HepG2 (cell line): ENCODE measurements at regions not wholly inside any gene's neighbourhood (a gene's known extent, or its start where the extent isn't known, plus 50 kb on each side); places are given as distances from the start of the nearest gene placed in this dataset.

ENCODE experiments used
- ATAC-seq: fragments of 200-7000 bp; cut with Tn5 transposase; 3 replicates; pipeline ENCODE4 v1.9.1; 2020; ENCODE audit warnings: mild to moderate bottlenecking, moderate library complexity
- BruUV-seq: library from RNA; stranded (reverse); fragments of 400-500 nt; replicated peaks from 2 replicates; lab custom pipeline; 2021; lab: Mats Ljungman, UMichigan
- CTCF ChIA-PET: fragments of 300-600 bp; formaldehyde crosslinking; extraction: SDS; loops from one replicate; lab custom pipeline; 2021; ENCODE audit warnings: low total read pairs, inconsistent platforms, low intra/inter-chr PET ratio; lab: Yijun Ruan, JAX
- POLR2A ChIA-PET: fragments of 350-600 bp; sonication (Branson Sonifier 250); formaldehyde crosslinking; loops from one replicate; lab custom pipeline; 2020; ENCODE audit warnings: antibody characterized with exemption, inconsistent platforms; lab: Yijun Ruan, JAX
- DNase-seq: peaks from one replicate; pipeline ENCODE4 v3.0.0-alpha.2; 2015; ENCODE audit warnings: low spot score
- FAIRE-seq: peaks from 3 replicates; lab custom pipeline; 2011; peaks lifted over from hg19 to GRCh38; lab: Jason Lieb, UNC
- H2AFZ ChIP-seq: one replicate; pipeline ENCODE4 v1.6.1; 2011; ENCODE audit warnings: low read length, inconsistent platforms
- H3K27ac ChIP-seq: fragments of 300-600 bp; 3 replicates; pipeline ENCODE4 v1.8.0; 2011; ENCODE audit warnings: mixed run types, mild to moderate bottlenecking, mixed read lengths, low read length, inconsistent platforms; ENCODE audit not compliant: insufficient read depth; ENCODE audit errors: extremely low read length
- H3K27me3 ChIP-seq, 2 experiments: fragments of 200-600 bp in 1 of 2; 2 replicates in 1 of 2; 3 replicates in 1 of 2; pipeline versions ENCODE4 v1.6.0 to v1.8.0; 2011; ENCODE audit warnings: low read length in 2 of 2, mild to moderate bottlenecking in 2 of 2, moderate library complexity in 2 of 2, inconsistent platforms in 1 of 2; ENCODE audit not compliant: insufficient read depth in 2 of 2, control insufficient read depth in 1 of 2
- H3K36me3 ChIP-seq, 2 experiments: fragments of 200-600 bp in 1 of 2; replicated peaks in 1 of 2; 2 replicates in 1 of 2; 3 replicates in 1 of 2; pipeline versions ENCODE4 v1.5.1 to v1.8.0; 2011; ENCODE audit warnings: low read length in 2 of 2, inconsistent platforms in 1 of 2; ENCODE audit not compliant: insufficient read depth in 2 of 2, control insufficient read depth in 1 of 2
- H3K4me1 ChIP-seq: 2 replicates; pipeline ENCODE4 v1.5.1; 2012; ENCODE audit warnings: low read length, inconsistent platforms; ENCODE audit not compliant: insufficient read depth
- H3K4me2 ChIP-seq: 2 replicates; pipeline ENCODE4 v1.6.0; 2011; ENCODE audit warnings: low read depth, low read length, inconsistent platforms
- H3K4me3 ChIP-seq, 3 experiments: fragments of 200-600 bp in 1 of 3; sonication (generic), shearing (Covaris generic) in 1 of 3; replicated peaks in 1 of 3; 2 replicates each; pipeline ENCODE4 v1.5.1; 2011 to 2016; ENCODE audit warnings: low read length in 3 of 3, inconsistent platforms in 2 of 3, low read depth in 2 of 3, mild to moderate bottlenecking in 2 of 3, control low read depth in 1 of 3, mixed read lengths in 1 of 3; ENCODE audit not compliant: insufficient read depth in 1 of 3
- H3K79me2 ChIP-seq: one replicate; pipeline ENCODE4 v1.6.1; 2011; ENCODE audit warnings: low read length, inconsistent platforms; ENCODE audit not compliant: insufficient read depth
- H3K9ac ChIP-seq: 2 replicates; pipeline ENCODE4 v1.6.0; 2011; ENCODE audit warnings: mild to moderate bottlenecking, low read depth, low read length, inconsistent platforms; ENCODE audit not compliant: insufficient read depth
- H3K9me3 ChIP-seq: 2 replicates; pipeline ENCODE4 v1.5.1; 2012; ENCODE audit warnings: mild to moderate bottlenecking, low read length
- H4K20me1 ChIP-seq: 2 replicates; pipeline ENCODE4 v1.6.0; 2011; ENCODE audit warnings: inconsistent platforms, mild to moderate bottlenecking, low read length, moderate library complexity; ENCODE audit not compliant: insufficient read depth
- ARID2 ChIP-seq: sonication (generic); formaldehyde crosslinking; IDR thresholded peaks from 2 replicates; pipeline ENCODE4 v1.8.1; 2022; ENCODE audit warnings: mild to moderate bottlenecking, missing genetic modification reagents, borderline replicate concordance
- CENPX ChIP-seq: sonication (generic); formaldehyde crosslinking; IDR thresholded peaks from 2 replicates; pipeline ENCODE4 v1.9.0; 2021; ENCODE audit warnings: mild to moderate bottlenecking, missing genetic modification reagents, moderate library complexity
- FIP1L1 ChIP-seq: fragments of 200-400 bp; formaldehyde crosslinking; IDR thresholded peaks from 2 replicates; pipeline ENCODE4 v1.6.1; 2018; ENCODE audit warnings: low read depth, mild to moderate bottlenecking, low read length, moderate library complexity, borderline replicate concordance; ENCODE audit not compliant: insufficient read depth
- FOXO1 ChIP-seq: sonication (generic); formaldehyde crosslinking; IDR thresholded peaks from 2 replicates; pipeline ENCODE4 v1.4.0; 2020; ENCODE audit warnings: missing genetic modification reagents
- NBN ChIP-seq: fragments of 450-650 bp; conservative IDR thresholded peaks from 2 replicates; pipeline ENCODE4 v1.6.1; 2017
- NFE2L1 ChIP-seq: sonication (generic); formaldehyde crosslinking; IDR thresholded peaks from 2 replicates; pipeline ENCODE4 v1.4.0; 2020; ENCODE audit warnings: missing genetic modification reagents, mild to moderate bottlenecking, borderline replicate concordance
- RFX3 ChIP-seq: IDR thresholded peaks from 2 replicates; pipeline ENCODE4 v1.6.1; 2016; ENCODE audit warnings: missing biosample characterization, missing genetic modification reagents
- RFX5 ChIP-seq: IDR thresholded peaks from 2 replicates; pipeline ENCODE4 v1.6.1; 2011; ENCODE audit warnings: low read depth, low read length, improper control_type of control experiment
- SMAD1 ChIP-seq: sonication (generic); formaldehyde crosslinking; IDR thresholded peaks from 2 replicates; pipeline ENCODE4 v1.4.0; 2020; ENCODE audit warnings: missing genetic modification reagents, low read depth, mild to moderate bottlenecking, borderline replicate concordance
- SP140L ChIP-seq: sonication (generic); formaldehyde crosslinking; IDR thresholded peaks from 2 replicates; pipeline ENCODE4 v1.4.0; 2020; ENCODE audit warnings: missing genetic modification reagents, borderline replicate concordance
- SRY ChIP-seq: sonication (generic); formaldehyde crosslinking; IDR thresholded peaks from 2 replicates; pipeline ENCODE4 v1.8.0; 2022; ENCODE audit warnings: mild to moderate bottlenecking, missing genetic modification reagents
- YEATS2 ChIP-seq: sonication (generic); formaldehyde crosslinking; IDR thresholded peaks from 2 replicates; pipeline ENCODE4 v1.4.0; 2020; ENCODE audit warnings: missing genetic modification reagents, borderline replicate concordance
- ZNF260 ChIP-seq: sonication (generic); formaldehyde crosslinking; IDR thresholded peaks from 2 replicates; pipeline ENCODE4 v1.4.0; 2020; ENCODE audit warnings: missing genetic modification reagents, low read depth, mild to moderate bottlenecking, borderline replicate concordance
- in situ Hi-C: cut with HindIII; loops from 2 replicates; pipeline ENCODE4 v1.10.0; 2017; ENCODE audit warnings: low pct_unique_long_range_greater_than_20kb; ENCODE audit not compliant: extremely low pct_ligation_motif_present
- intact Hi-C: fragments of 100-400 bp; cut with micrococcal nuclease; formaldehyde crosslinking; loops from one replicate; pipeline ENCODE4 v1.10.0; 2022; ENCODE audit not compliant: unreplicated experiment
- TF ChIP-seq, protein P1 (sequence below): sonication (generic); formaldehyde crosslinking; IDR thresholded peaks from 2 replicates; pipeline ENCODE4 v1.5.0; 2020; ENCODE audit warnings: missing genetic modification reagents
- TF ChIP-seq, protein P2 (sequence below): sonication (generic); formaldehyde crosslinking; IDR thresholded peaks from 2 replicates; pipeline ENCODE4 v1.4.0; 2020; ENCODE audit warnings: missing genetic modification reagents
- TF ChIP-seq, protein P3 (sequence below): sonication (generic); formaldehyde crosslinking; IDR thresholded peaks from 2 replicates; pipeline ENCODE4 v1.4.0; 2020; ENCODE audit warnings: missing genetic modification reagents

DNA sequence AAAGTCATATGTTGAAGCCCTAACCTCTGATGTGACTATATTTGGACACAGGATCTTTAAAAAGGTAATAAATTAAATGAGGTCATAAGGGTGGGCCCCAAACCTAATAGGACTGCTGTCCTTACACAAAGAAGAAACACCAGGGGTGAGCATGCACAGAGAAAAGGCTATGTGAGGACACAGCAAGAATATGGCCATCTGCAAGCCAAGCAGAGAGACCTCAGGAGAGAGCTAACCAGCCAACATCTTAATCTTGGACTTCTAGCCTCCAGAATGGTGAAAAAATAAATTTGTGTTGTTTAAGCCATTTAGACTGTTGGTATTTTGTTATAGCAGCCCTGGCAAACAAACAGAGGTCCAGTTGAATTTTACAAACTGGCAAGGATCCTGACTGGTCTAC, 223.9 kb downstream of the LTN1 start:
- in situ Hi-C loops (no loop called here), intact Hi-C loops (no loop called here)
- H3K27ac ChIP-seq = no peak overlapping the region
- no peaks in the 10 kb centered on the region for H4K20me1 ChIP-seq
- no peak for DNase-seq
- no peak overlapping the region for H3K4me3 ChIP-seq
- H3K79me2 ChIP-seq = no peaks in the 10 kb centered on the region
- FAIRE-seq = no peak
- ChIA-PET POLR2A (no interaction called here), CTCF (no interaction called here)
- no peak overlapping the region for H3K9ac ChIP-seq
- no TSS peak for BruUV-seq
- no peaks in the 10 kb centered on the region for H3K9me3 ChIP-seq
- no peaks in the 10 kb centered on the region for H3K4me1 ChIP-seq
- ATAC-seq = no peak
- H2AFZ ChIP-seq = no peak overlapping the region
- H3K27me3 ChIP-seq = no peaks in the 10 kb centered on the region
- no peaks in the 10 kb centered on the region for H3K36me3 ChIP-seq
- H3K4me2 ChIP-seq = no peak overlapping the region
- TF ChIP-seq YEATS2 (no peak), CENPX (no peak), NFE2L1 (no peak), FOXO1 (CRISPR knock-in tag) (no peak), FIP1L1 (no peak), NBN (no peak), SMAD1 (no peak), ARID2 (CRISPR knock-in tag) (no peak), RFX3 (CRISPR knock-in tag) (no peak), SRY (CRISPR knock-in tag) (no peak), ZNF260 (CRISPR knock-in tag) (no peak), SP140L (CRISPR knock-in tag) (no peak), RFX5 (no peak)
- TF ChIP-seq, protein P1, sequence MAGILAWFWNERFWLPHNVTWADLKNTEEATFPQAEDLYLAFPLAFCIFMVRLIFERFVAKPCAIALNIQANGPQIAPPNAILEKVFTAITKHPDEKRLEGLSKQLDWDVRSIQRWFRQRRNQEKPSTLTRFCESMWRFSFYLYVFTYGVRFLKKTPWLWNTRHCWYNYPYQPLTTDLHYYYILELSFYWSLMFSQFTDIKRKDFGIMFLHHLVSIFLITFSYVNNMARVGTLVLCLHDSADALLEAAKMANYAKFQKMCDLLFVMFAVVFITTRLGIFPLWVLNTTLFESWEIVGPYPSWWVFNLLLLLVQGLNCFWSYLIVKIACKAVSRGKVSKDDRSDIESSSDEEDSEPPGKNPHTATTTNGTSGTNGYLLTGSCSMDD (CRISPR knock-in tag) = no peak
- TF ChIP-seq, protein P2, sequence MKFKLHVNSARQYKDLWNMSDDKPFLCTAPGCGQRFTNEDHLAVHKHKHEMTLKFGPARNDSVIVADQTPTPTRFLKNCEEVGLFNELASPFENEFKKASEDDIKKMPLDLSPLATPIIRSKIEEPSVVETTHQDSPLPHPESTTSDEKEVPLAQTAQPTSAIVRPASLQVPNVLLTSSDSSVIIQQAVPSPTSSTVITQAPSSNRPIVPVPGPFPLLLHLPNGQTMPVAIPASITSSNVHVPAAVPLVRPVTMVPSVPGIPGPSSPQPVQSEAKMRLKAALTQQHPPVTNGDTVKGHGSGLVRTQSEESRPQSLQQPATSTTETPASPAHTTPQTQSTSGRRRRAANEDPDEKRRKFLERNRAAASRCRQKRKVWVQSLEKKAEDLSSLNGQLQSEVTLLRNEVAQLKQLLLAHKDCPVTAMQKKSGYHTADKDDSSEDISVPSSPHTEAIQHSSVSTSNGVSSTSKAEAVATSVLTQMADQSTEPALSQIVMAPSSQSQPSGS (CRISPR knock-in tag) = no peak
- TF ChIP-seq, protein P3, sequence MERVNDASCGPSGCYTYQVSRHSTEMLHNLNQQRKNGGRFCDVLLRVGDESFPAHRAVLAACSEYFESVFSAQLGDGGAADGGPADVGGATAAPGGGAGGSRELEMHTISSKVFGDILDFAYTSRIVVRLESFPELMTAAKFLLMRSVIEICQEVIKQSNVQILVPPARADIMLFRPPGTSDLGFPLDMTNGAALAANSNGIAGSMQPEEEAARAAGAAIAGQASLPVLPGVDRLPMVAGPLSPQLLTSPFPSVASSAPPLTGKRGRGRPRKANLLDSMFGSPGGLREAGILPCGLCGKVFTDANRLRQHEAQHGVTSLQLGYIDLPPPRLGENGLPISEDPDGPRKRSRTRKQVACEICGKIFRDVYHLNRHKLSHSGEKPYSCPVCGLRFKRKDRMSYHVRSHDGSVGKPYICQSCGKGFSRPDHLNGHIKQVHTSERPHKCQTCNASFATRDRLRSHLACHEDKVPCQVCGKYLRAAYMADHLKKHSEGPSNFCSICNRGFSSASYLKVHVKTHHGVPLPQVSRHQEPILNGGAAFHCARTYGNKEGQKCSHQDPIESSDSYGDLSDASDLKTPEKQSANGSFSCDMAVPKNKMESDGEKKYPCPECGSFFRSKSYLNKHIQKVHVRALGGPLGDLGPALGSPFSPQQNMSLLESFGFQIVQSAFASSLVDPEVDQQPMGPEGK = no peak
